ENCODE measurements at regions not wholly inside any gene's neighbourhood (a gene's known extent, or its start where the extent isn't known, plus 50 kb on each side); places are given as distances from the start of the nearest gene placed in this dataset.
A peak's percentile ranks its signal among the peaks of the same experiment; 100 is the strongest.

- no peak overlapping the region for H3K4me3 ChIP-seq
- no peaks in the 10 kb centered on the region for H3K9me3 ChIP-seq (ENCODE audit: low read depth)
- H3K27ac ChIP-seq: no peak overlapping the region
- H3K36me3 ChIP-seq: no peaks in the 10 kb centered on the region
- peaks cover 10% of the 10 kb centered on the region for H3K4me1 ChIP-seq (ENCODE audit: low read depth)
- peak in 1 of 2 donors; percentile 45 for DNase-seq (ENCODE audit: low read depth in 1 of 2, low spot score in 1 of 2)
- no peaks in the 10 kb centered on the region for H3K27me3 ChIP-seq
- TF ChIP-seq CTCF (IDR thresholded peaks at IDR 0.05; ENCODE audit: low read depth, low read length): no peak
Observed at GRCh38 chr5:52728224-52728623, 59.5 kb upstream of the ITGA1 start.

- no peak overlapping the region for H3K27ac ChIP-seq
- H3K27me3 ChIP-seq: no peaks in the 10 kb centered on the region
- H3K36me3 ChIP-seq: no peaks in the 10 kb centered on the region
- TF ChIP-seq CTCF (IDR thresholded peaks at IDR 0.05; ENCODE audit: low read depth, low read length): no peak
- peaks cover 10% of the 10 kb centered on the region for H3K4me1 ChIP-seq (ENCODE audit: low read depth)
- no peak overlapping the region for H3K4me3 ChIP-seq
- no peaks in the 10 kb centered on the region for H3K9me3 ChIP-seq (ENCODE audit: low read depth)
- no peak for DNase-seq (ENCODE audit: low read depth in 1 of 2, low spot score in 1 of 2)
Observed at GRCh38 chr5:52728686-52729085, 59.0 kb upstream of the ITGA1 start.

- Histone ChIP-seq H3K27ac (no peak overlapping the region), H3K36me3 (no peaks in the 10 kb centered on the region), H3K4me3 (no peak overlapping the region), H3K9me3 (ENCODE audit: low read depth) (no peaks in the 10 kb centered on the region), H3K27me3 (no peaks in the 10 kb centered on the region), H3K4me1 (ENCODE audit: low read depth) (no peaks in the 10 kb centered on the region)
- no peak for DNase-seq (ENCODE audit: low read depth in 1 of 2, low spot score in 1 of 2)
- no peak for TF ChIP-seq CTCF (IDR thresholded peaks at IDR 0.05; ENCODE audit: low read depth, low read length)
Observed at GRCh38 chr5:52731274-52732027, 56.3 kb upstream of the ITGA1 start.

- DNase-seq (ENCODE audit: low read depth in 1 of 2, low spot score in 1 of 2): no peak
- Histone ChIP-seq H3K27me3 (no peaks in the 10 kb centered on the region), H3K36me3 (no peaks in the 10 kb centered on the region), H3K27ac (no peak overlapping the region), H3K4me3 (no peak overlapping the region), H3K4me1 (ENCODE audit: low read depth) (peaks cover 10% of the 10 kb centered on the region), H3K9me3 (ENCODE audit: low read depth) (no peaks in the 10 kb centered on the region)
- TF ChIP-seq CTCF (IDR thresholded peaks at IDR 0.05; ENCODE audit: low read depth, low read length): no peak
Observed at GRCh38 chr5:52734557-52734956, 53.2 kb upstream of the ITGA1 start.

GRCh38 chr5:52735139-52735538 is 52.6 kb upstream of the ITGA1 start:
- no peaks in the 10 kb centered on the region for H3K9me3 ChIP-seq (ENCODE audit: low read depth)
- no peak overlapping the region for H3K4me3 ChIP-seq
- H3K4me1 ChIP-seq (ENCODE audit: low read depth): peaks cover 10% of the 10 kb centered on the region
- H3K36me3 ChIP-seq: no peaks in the 10 kb centered on the region
- no peak for DNase-seq (ENCODE audit: low read depth in 1 of 2, low spot score in 1 of 2)
- H3K27me3 ChIP-seq: no peaks in the 10 kb centered on the region
- H3K27ac ChIP-seq: no peak overlapping the region
- TF ChIP-seq CTCF (IDR thresholded peaks at IDR 0.05; ENCODE audit: low read depth, low read length): no peak

Data from cardiac muscle cell (in vitro differentiated cells and primary cell).